MG63 (cell line): ENCODE measurements at regions not wholly inside any gene's neighbourhood (a gene's known extent, or its start where the extent isn't known, plus 50 kb on each side); places are given as distances from the start of the nearest gene placed in this dataset.

Experiments used
- DNase-seq: peaks from one replicate; pipeline ENCODE4 v3.0.0-alpha.2; 2020
- H3K27me3 ChIP-seq: fragments of 250-450 bp; sonication (Bioruptor Pico); 2 replicates; pipeline ENCODE4 v1.5.1; 2020; ENCODE audit warnings: mild to moderate bottlenecking, moderate library complexity
- H3K36me3 ChIP-seq: fragments of 250-450 bp; sonication (Bioruptor Pico); 2 replicates; pipeline ENCODE4 v1.5.1; 2020; ENCODE audit warnings: mild to moderate bottlenecking, moderate library complexity
- H3K4me3 ChIP-seq: fragments of 250-450 bp; sonication (Bioruptor Pico); 2 replicates; pipeline ENCODE4 v1.5.1; 2020; ENCODE audit warnings: mild to moderate bottlenecking, moderate library complexity
- H3K9me3 ChIP-seq: fragments of 250-450 bp; sonication (Bioruptor Pico); 2 replicates; pipeline ENCODE4 v1.5.1; 2020; ENCODE audit warnings: mild to moderate bottlenecking, moderate library complexity

- DNase-seq, result no peak
- no peaks in the 10 kb centered on the region for H3K36me3 ChIP-seq
- no peaks in the 10 kb centered on the region for H3K9me3 ChIP-seq
- no peaks in the 10 kb centered on the region for H3K27me3 ChIP-seq
- no peak overlapping the region for H3K4me3 ChIP-seq
These were observed 184.9 kb downstream of the TRIM36 start for GRCh38 chr5:114984796-114985195.

GRCh38 chr5:114981111-114981510, 188.6 kb downstream of the TRIM36 start:
- no peak for DNase-seq
- H3K27me3 ChIP-seq, result no peaks in the 10 kb centered on the region; the same call in 1 of the 2 replicates
- no peaks in the 10 kb centered on the region for H3K9me3 ChIP-seq
- H3K4me3 ChIP-seq, result no peak overlapping the region
- H3K36me3 ChIP-seq, result no peaks in the 10 kb centered on the region

DNA sequence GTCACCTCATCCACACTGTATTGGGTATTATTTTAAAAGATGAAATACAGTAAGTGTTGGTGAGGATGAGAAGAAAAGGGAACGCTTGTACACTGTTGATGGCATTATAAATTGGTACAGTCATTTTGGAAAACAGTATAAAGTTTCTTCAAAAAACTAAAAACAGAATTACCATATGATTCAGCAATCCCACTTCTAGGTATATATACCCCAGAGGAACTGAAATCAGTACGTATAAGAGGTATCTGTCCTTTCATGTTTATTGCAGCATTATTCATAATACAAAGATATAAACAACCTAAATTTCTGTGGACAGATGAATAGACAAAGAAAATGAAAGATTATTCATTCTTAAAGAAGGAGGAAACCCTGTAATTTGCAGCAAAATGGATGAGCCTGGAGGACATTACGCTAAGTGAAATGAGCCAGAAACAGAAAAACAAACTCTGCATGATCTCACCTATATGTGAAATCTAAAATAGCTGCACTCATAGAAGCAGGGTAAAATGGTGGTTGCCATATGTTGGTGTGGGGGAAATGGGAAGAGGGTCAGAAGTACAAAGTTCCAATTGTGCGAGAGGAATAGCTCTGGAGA, 191.6 kb downstream of the TRIM36 start:
- Histone ChIP-seq H3K27me3 (no peaks in the 10 kb centered on the region; the same call in 1 of the 2 replicates), H3K9me3 (no peaks in the 10 kb centered on the region), H3K4me3 (no peak overlapping the region), H3K36me3 (no peaks in the 10 kb centered on the region)
- DNase-seq, result no peak

DNA sequence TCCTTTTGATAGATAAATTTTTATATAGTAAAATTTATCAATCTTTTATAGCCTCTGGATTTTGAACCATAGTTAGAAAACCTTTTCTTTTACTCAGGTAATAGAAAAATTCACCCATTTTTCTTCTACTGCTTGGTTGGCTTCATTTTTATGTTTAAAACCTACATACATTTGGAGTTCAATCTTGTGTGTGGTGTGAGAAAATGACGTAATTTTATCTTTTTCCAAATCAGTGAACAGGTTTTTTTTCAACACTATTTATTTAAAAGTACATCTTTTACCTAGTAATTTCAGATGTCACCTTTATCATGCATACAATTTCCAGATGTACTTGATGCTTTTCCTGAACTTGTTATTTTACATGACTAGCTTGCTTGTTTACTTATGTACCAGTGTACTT, 200.2 kb downstream of the TRIM36 start:
- H3K4me3 ChIP-seq, result no peak overlapping the region
- H3K36me3 ChIP-seq, result no peaks in the 10 kb centered on the region
- no peak for DNase-seq
- H3K9me3 ChIP-seq, result no peaks in the 10 kb centered on the region
- H3K27me3 ChIP-seq, result peaks cover 13% of the 10 kb centered on the region

DNA sequence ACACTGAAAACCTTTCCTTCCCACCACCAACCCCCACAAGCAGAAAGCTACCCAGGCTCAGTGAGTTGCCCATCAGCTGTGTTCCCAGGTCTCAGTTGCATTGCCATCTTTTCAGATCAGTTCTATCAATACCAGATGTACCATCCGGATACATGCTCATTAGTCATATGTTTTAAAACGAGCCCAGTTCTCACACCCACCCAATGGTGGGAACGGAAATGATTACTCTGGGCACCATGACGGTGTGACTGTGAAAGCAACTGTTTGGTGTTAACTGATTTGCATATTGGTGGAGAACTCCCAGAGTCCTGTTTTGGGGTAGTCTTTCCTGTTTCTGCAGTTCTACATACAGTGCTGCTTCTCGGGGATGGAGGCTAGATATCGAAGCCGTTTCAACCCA, 212.3 kb downstream of the TRIM36 start:
- DNase-seq, result no peak
- no peaks in the 10 kb centered on the region for H3K36me3 ChIP-seq
- H3K9me3 ChIP-seq, result no peaks in the 10 kb centered on the region
- no peak overlapping the region for H3K4me3 ChIP-seq
- H3K27me3 ChIP-seq, result no peaks in the 10 kb centered on the region

- H3K27me3 ChIP-seq, result no peaks in the 10 kb centered on the region
- no peak overlapping the region for H3K4me3 ChIP-seq
- no peaks in the 10 kb centered on the region for H3K36me3 ChIP-seq
- DNase-seq, result no peak
- no peaks in the 10 kb centered on the region for H3K9me3 ChIP-seq
These were observed 216.1 kb downstream of the TRIM36 start for GRCh38 chr5:114953565-114953964.

GRCh38 chr5:114952876-114953275, 216.8 kb downstream of the TRIM36 start:
- DNase-seq, result peak; percentile 13
- H3K27me3 ChIP-seq, result no peaks in the 10 kb centered on the region
- H3K4me3 ChIP-seq, result no peak overlapping the region
- no peaks in the 10 kb centered on the region for H3K9me3 ChIP-seq
- no peaks in the 10 kb centered on the region for H3K36me3 ChIP-seq

- no peak for DNase-seq
- no peaks in the 10 kb centered on the region for H3K9me3 ChIP-seq
- H3K36me3 ChIP-seq, result no peaks in the 10 kb centered on the region
- H3K4me3 ChIP-seq, result no peak overlapping the region
- no peaks in the 10 kb centered on the region for H3K27me3 ChIP-seq
These were observed 220.0 kb downstream of the TRIM36 start for GRCh38 chr5:114949756-114950155.

DNA sequence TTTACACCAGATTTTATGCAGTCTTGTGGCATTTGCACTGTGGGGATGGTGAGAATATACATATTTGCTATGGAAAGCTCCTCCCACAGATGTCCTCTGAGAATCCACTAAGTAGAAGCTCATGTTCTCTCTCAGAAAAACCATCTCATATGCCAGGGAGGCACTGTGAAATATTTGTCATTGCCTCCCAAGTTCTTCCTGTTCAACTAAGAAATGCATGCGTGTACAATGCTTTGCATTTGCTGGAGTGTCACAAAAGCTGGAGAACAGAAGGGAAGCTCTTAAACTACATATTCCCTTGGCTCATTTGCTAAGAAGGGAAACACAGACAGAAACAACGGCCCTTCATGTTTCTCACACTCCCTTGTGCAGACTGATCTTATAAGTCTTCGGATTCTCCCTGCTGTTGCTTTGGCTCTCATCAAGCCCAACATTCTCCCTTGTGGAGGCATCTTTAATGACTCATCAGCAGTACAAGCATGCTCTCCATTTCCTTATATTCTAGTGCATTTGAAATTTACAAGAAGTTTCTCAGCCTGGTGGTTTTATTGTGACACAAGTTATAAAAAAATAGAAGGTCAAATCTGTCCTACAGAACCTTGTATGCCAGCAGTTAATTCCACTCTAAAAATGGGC, 220.6 kb downstream of the TRIM36 start:
- DNase-seq, result no peak
- Histone ChIP-seq H3K4me3 (no peak overlapping the region), H3K36me3 (no peaks in the 10 kb centered on the region), H3K27me3 (no peaks in the 10 kb centered on the region), H3K9me3 (peaks cover under 1% of the 10 kb centered on the region)

GRCh38 chr5:114948363-114948762, 221.3 kb downstream of the TRIM36 start:
- no peaks in the 10 kb centered on the region for H3K27me3 ChIP-seq
- DNase-seq, result no peak
- no peaks in the 10 kb centered on the region for H3K36me3 ChIP-seq
- H3K4me3 ChIP-seq, result no peak overlapping the region
- H3K9me3 ChIP-seq, result peaks cover 5% of the 10 kb centered on the region

- H3K36me3 ChIP-seq, result no peaks in the 10 kb centered on the region
- peaks cover 7% of the 10 kb centered on the region for H3K9me3 ChIP-seq
- no peak overlapping the region for H3K4me3 ChIP-seq
- no peak for DNase-seq
- H3K27me3 ChIP-seq, result no peaks in the 10 kb centered on the region
These were observed 229.0 kb downstream of the TRIM36 start for GRCh38 chr5:114940709-114941108.

DNA sequence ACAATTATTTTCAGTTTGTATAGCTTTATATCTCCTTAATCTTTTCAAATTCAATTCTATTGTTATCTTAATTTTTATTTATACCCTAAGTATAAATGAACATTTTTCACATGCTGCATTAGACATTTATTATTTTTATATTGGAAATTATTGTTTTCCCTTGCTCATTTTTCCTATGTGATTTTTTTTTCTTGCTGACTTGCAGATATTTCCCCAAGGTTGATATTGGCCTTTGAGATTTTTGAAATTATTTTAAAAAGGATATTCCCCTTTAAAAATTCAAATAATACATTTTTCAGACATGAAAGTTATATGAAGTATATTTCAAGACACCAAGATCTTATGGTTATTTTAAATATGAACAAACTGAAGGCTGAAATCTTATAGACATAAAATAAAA, 234.2 kb downstream of the TRIM36 start:
- no peak for DNase-seq
- H3K27me3 ChIP-seq, result no peaks in the 10 kb centered on the region
- no peak overlapping the region for H3K4me3 ChIP-seq
- no peaks in the 10 kb centered on the region; the same call in 1 of the 2 replicates for H3K9me3 ChIP-seq
- H3K36me3 ChIP-seq, result no peaks in the 10 kb centered on the region

GRCh38 chr5:114928644-114929462, 240.9 kb downstream of the TRIM36 start:
- Histone ChIP-seq H3K27me3 (no peaks in the 10 kb centered on the region), H3K36me3 (no peaks in the 10 kb centered on the region), H3K4me3 (no peak overlapping the region), H3K9me3 (no peaks in the 10 kb centered on the region)
- no peak for DNase-seq

- H3K27me3 ChIP-seq, result no peaks in the 10 kb centered on the region
- no peak overlapping the region for H3K4me3 ChIP-seq
- H3K9me3 ChIP-seq, result no peaks in the 10 kb centered on the region
- no peak for DNase-seq
- no peaks in the 10 kb centered on the region for H3K36me3 ChIP-seq
These were observed 244.9 kb downstream of the TRIM36 start for GRCh38 chr5:114924769-114925168.

- H3K4me3 ChIP-seq, result no peak overlapping the region
- H3K27me3 ChIP-seq, result no peaks in the 10 kb centered on the region
- no peaks in the 10 kb centered on the region for H3K9me3 ChIP-seq
- H3K36me3 ChIP-seq, result no peaks in the 10 kb centered on the region
- DNase-seq, result no peak
These were observed 257.4 kb downstream of the TRIM36 start for GRCh38 chr5:114912189-114912920.

GRCh38 chr5:114910727-114911126, 259.0 kb downstream of the TRIM36 start:
- H3K9me3 ChIP-seq, result no peaks in the 10 kb centered on the region
- no peak for DNase-seq
- H3K36me3 ChIP-seq, result no peaks in the 10 kb centered on the region
- no peaks in the 10 kb centered on the region for H3K27me3 ChIP-seq
- no peak overlapping the region for H3K4me3 ChIP-seq

- DNase-seq, result no peak
- no peak overlapping the region for H3K4me3 ChIP-seq
- no peaks in the 10 kb centered on the region for H3K9me3 ChIP-seq
- H3K36me3 ChIP-seq, result no peaks in the 10 kb centered on the region
- no peaks in the 10 kb centered on the region for H3K27me3 ChIP-seq
These were observed 260.3 kb downstream of the TRIM36 start for GRCh38 chr5:114909424-114909823.
